Gastrocnemius medialis (tissue), 4 donors: ENCODE measurements at regions not wholly inside any gene's neighbourhood (a gene's known extent, or its start where the extent isn't known, plus 50 kb on each side); places are given as distances from the start of the nearest gene placed in this dataset.

Experiments
- POLR2A ChIP-seq, 2 donors: fragments of 450-650 bp; IDR thresholded peaks; one replicate each; pipeline ENCODE4 v1.6.1; 2017; ENCODE audit warnings: antibody characterized with exemption in 2 of 2, mild to moderate bottlenecking in 2 of 2, moderate library complexity in 2 of 2
- TF ChIP-seq, protein P1 (sequence below), 5 experiments: fragments of 450-650 bp in 3 of 5; fragments of 200-600 bp in 2 of 5; sonication (generic) in 2 of 5; IDR thresholded peaks in 4 of 5; conservative IDR thresholded peaks in 1 of 5; 1 replicate in 4 of 5; 2 replicates in 1 of 5; pipeline ENCODE4 v1.5.1; 2016 to 2019; ENCODE audit warnings: antibody characterized with exemption in 5 of 5, mild to moderate bottlenecking in 3 of 5, moderate library complexity in 3 of 5

DNA sequence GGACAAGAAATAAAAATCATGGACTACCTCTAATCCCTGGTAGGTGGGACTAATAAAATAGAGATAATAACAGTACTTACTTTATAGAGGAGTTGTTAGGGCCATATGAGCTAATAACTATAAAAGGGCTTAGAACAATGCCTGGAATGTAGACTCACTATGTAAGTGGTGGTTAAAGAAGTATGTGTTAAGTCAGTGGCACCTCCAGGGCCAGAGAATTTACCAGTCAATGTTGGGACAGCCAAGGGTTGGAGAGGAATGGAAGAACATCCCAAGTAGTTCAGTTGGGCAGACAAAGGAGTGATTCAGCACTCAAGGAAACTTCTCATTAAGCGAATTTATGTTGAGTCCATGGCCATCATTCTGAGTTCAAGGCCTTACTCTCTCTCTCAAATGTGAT is 116.8 kb downstream of the OTOR start:
- TF ChIP-seq, protein P1, sequence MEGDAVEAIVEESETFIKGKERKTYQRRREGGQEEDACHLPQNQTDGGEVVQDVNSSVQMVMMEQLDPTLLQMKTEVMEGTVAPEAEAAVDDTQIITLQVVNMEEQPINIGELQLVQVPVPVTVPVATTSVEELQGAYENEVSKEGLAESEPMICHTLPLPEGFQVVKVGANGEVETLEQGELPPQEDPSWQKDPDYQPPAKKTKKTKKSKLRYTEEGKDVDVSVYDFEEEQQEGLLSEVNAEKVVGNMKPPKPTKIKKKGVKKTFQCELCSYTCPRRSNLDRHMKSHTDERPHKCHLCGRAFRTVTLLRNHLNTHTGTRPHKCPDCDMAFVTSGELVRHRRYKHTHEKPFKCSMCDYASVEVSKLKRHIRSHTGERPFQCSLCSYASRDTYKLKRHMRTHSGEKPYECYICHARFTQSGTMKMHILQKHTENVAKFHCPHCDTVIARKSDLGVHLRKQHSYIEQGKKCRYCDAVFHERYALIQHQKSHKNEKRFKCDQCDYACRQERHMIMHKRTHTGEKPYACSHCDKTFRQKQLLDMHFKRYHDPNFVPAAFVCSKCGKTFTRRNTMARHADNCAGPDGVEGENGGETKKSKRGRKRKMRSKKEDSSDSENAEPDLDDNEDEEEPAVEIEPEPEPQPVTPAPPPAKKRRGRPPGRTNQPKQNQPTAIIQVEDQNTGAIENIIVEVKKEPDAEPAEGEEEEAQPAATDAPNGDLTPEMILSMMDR (IDR thresholded peaks at IDR 0.05 in 4 of 5, conservative IDR thresholded peaks at IDR 0.05 in 1 of 5): no peak
- TF ChIP-seq POLR2A (IDR thresholded peaks at IDR 0.05): no peak
